G401.6 (cell line): ENCODE measurements at regions not wholly inside any gene's neighbourhood (a gene's known extent, or its start where the extent isn't known, plus 50 kb on each side); places are given as distances from the start of the nearest gene placed in this dataset.
"Not testable (repeated sequence)": the region's sequence is repeated elsewhere in the genome, so short reads cannot be mapped to it uniquely, and the experiment has no call there.

Experiments used
- FAIRE-seq: peaks from 2 replicates; lab custom pipeline; 2012; peaks lifted over from hg19 to GRCh38; lab: Jason Lieb, UNC

DNA sequence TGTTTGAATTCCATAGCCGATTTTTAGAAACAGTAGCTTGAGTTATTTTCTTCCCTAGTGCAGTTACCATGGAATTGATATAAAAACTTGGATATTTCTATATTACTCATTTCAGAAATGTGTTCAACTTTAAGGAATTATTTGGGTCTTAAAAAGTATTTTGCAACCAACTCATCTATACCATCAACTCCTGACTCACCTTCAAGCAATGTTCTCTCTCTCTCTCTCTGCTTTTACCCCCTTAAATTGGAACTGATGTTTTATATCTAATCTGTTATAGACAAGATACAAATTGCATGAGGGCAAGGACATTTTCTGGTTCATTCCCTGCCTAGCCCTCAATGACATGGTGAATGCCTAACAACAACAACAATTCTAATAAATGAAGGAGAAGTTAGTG lies 214.7 kb upstream of the NRIP1 start:
- no peak for FAIRE-seq

DNA sequence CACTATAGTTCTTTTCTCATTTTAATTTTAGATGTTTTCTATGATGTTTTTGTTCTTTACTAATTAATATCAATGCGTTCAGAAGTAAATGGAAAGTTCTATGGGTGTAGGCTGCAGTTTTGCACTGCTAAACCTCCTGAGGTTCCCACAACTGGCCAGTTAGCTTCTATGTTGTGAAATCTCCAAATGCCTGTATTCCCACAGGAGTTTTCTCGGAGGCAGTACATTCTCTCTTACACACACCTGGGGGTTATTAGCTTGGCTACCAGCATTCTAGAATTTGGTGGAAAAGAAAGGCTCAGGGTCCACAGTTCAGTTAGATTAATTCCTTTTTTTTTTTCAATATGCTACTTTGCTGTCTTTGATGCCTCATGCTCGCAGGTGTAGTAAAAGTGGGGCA lies 216.9 kb upstream of the NRIP1 start:
- FAIRE-seq, result no peak

DNA sequence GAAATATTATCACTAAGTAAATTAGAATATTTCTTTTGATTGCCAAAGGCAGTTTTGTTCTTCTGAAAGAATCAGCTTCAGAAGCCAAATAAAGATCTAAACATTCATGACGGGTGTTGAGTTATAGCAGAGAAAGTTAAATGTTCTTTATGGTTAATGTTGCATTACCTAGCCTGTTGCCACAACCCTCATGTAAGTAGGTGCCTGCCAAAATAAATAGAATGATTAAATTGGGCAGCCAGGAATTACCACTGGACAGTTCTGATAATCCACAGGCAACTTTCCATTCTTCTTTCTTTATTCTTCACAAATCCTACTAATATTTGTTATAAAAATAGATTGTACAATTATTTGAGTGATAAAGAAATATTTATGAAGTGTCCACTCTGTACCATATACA lies 217.9 kb upstream of the NRIP1 start:
- FAIRE-seq, result no peak

DNA sequence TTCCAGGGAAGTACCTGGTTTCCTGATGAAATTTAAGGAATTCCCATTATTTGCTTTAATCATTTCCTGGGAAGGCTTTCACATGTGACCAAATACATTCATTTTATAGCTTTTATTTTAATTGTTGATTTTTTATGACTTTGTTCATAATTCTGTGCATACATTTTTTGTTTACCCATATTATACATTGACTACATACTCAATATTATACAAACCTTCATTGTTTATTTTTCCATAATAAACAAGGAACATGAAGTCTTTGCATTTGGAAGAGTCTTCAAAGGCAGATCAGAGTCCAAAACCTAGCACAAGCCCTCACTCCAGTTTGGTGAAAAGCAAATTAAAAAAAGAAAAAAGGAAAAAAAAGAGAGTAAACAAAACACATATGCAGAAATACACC lies 218.3 kb upstream of the NRIP1 start:
- FAIRE-seq, result no peak

DNA sequence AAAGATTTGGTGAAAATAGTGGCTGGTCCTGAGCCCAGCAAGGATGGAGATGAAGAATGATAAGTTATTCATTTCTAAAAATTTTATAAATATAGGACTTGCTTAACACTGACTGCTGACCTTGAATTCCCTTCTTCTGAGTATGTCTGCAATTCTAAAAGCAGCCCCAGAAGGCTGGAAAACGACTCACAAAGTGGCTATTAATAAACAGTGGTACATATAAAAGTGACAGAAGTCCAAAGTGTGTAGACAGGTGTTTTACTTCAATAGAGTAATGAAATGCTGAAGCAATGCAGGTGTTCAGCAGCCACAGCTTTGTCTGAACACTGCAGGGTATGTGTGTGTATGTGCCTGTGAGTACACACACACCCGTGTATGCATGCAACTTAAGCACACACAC lies 219.0 kb upstream of the NRIP1 start:
- no peak for FAIRE-seq

DNA sequence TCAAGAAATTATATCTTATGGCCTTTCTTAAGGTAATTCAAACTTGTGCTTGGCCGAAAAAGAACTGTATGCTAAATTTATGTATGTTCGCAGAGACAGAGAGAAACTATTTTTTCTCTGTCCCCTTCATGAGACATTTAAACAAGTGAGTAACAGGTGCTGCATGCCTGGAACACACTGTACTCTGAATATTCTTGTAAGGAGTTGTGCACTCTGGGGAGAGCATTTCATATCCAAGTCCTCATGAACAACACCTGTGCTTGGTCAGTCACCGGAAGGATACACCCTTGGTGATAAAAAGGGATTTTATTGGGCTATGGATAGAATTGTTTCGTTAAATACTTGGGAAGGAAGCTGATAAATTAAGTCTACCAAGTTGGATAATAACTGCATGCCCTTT lies 220.8 kb upstream of the NRIP1 start:
- FAIRE-seq, result no peak

DNA sequence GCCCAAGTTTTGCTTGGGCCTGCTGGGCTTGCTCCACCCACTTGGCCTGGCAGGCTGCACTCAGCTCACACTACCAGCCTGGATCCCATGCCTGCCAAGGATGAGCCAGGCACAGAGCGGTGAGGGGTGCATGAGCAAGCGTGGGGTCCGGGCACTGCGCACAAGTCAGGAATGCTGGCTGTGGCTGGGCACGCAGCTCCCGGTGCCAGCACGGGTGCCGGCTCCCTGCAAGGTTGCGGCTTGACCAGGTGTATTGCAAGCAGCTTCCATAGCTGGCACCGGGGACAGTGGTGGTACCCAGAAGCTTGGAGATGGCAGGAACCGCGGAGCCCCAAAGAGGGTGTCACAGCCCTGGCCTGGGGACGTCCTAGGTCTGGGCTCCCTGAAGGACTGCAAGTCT lies 224.4 kb upstream of the NRIP1 start:
- FAIRE-seq, result no peak

DNA sequence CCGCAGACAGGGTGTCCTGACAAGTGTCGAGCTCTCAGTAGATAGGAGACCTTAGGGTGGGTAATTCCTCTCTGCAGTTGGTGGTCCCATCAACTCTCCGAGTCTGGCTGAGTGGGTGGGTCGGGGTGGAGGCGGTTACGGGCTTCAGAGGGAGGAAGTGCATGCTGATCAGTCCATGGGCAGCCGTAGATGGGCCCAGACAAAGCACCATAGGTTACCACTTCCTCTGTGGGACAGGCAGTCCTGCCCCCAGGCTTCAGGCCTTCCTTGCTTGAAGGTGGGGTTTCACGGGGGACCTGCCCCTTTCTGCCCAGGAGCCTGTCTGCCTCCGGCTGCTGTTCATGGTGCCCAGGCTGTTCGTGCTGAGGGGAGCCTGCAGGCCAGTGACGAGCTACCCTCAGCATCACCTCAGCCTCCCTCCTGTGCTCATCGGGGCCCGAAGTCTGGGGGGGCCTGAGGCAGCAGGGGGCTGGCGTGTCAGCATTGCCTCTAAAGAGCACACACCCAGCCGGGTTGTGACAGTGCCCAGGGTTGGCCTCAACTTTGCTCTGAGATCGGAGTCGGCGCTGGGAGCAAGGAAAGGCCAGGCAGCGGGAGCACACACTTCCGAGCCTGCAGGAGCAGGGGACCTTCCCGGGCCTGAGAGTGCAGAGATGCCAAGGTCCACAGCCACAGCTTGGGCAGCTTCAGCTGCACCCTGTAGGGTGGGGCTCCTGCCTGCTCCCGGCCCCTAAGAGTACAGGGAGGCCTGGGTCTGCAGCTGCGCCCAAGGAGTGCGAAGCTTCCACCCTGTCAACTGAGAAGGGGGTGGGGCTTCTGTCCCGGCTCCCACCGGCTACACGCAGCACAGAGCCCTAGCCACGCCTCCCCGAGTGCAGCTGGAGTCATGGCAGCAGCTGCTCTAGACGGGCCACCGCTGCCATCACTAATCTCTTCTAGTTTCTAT lies 225.4 kb upstream of the NRIP1 start:
- no peak for FAIRE-seq

DNA sequence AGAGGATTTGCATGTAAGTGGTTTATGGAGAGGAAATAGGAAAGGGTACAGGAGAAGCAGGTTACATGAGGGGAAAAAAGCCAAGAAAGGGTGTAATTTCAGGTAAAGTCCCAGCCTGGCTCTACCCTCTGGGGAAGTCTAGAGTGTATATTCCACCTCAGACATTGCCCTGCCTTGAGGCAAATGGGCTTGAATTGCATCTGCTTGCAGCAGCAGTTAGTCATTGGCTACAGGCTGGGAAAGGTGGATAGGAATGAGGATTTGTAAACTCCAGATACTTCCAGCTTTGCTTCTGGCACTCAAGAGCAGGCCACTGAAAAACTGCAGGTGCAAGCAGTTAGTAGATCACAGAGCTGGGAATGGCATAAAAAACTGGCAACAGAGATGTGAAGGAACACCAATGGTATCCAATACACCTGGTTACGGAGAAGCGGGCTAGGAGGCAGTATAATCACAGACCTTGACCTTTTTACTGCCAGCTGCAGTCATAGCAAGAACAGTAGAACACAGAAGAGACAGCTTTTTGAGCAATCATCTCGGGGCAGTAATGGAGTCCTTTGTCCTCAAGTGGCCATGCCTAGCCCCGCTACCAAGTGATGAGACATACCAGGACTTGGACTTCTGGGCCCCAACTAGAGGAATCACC lies 226.9 kb upstream of the NRIP1 start:
- no peak for FAIRE-seq

DNA sequence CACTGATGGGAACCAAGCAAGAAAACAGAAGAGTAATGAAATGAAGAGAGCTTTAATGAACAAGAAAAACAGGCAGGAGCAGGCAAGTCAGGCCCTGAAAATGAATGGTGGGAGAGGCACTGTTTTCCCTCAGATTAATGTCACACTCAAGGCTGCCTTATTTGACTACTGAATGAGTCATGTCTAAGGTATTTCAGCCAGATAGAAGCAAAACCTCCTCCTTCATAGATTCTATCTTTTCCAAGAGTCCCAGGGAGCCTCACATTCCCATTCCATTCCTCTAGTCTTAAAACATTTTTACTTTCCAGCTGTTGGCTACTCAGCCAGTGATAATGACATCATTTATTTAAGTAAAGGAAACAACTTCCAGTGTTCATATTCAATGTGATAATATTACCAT lies 228.4 kb upstream of the NRIP1 start:
- no peak for FAIRE-seq

DNA sequence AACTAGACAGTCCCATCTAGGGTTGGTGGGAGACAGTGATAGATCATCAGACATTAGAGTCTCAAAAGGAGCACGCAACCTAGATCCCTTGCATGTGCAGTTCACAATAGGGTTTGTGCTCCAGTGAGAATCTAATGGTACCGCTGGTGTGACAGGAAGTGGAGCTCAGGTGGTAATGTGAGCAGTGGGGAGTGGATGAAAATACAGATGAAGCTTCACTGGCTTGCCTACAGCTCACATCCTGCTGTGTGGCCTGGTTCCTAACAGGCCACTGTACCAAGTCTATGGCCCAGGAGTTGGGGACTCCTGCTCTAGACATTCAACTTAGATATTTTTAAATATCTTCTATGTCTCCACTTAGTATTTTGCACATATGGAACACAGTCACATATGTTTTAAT lies 231.1 kb upstream of the NRIP1 start:
- FAIRE-seq, result no peak

DNA sequence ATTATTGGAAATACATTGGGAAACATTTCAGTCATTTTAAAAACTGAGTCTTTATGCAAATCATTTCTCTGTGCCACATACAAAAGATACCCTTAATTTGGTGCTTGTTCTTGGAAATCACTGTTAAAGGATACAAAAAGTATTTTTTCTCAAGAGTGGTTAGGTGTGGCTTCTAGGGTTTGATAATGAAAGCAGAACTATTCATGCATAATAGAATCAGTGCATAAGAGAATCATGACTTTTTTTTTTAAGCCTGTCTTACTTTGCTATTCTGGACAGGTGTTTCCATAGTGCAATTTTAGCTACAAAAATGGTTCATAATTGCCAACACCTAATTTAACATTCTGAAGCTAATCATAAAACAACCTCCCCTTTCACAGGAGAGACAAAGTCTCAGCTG lies 233.0 kb upstream of the NRIP1 start:
- FAIRE-seq, result no peak

DNA sequence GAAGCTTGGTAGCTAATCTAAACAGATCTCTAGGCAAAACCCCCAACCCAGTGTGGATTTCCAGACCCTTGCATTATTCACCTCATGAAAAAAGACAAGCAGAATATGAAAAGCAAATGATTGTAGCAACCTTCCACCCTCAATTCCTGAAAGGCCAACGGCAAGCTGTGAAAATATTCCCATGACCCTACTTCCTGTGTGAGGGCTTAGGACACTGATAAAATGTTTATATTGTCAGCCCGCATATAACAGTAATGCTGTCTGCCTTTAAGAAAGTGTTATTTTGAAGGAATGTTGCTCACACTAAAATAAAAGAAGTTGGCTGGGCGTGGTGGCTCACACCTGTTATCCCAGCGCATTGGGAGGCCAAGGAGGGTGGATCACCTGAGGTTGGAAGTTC lies 233.5 kb upstream of the NRIP1 start:
- FAIRE-seq, result no peak

DNA sequence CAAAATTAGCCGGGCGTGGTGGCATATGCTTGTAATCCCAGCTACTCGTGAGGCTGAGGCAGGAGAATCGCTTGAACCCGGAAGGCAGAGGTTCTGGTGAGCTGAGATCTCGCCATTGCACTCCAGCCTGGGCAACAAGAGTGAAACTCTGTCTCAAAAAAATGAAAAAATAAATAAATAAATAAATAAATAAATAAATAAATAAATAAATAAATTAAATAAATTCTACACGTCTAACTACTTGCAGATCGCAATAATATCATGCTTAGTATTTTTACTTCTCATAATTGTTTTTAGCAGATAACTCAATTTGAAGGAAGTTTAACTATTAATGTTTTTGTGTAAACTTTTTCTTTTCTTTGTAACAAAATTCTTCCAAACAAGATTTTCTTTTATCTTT lies 234.0 kb upstream of the NRIP1 start:
- FAIRE-seq, result not testable (repeated sequence)

DNA sequence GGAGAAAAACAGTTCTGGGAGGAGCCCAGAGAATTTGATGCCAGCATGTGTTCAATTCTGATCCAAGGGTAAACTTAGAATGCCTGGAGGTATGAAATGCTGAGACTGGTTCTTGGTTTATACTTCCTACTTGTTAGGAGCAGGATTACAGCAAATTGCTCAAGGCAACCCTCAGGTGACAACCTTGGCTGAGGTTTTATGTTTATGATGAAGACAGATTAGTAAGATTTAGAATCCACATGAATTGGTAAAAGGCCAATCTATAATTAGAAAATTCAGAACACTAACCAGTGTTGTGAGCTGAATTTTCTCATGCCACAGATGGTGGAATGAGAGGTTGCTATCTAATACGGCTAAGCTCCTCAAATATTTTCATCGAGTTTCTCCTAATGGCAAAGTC lies 235.3 kb upstream of the NRIP1 start:
- FAIRE-seq, result no peak

DNA sequence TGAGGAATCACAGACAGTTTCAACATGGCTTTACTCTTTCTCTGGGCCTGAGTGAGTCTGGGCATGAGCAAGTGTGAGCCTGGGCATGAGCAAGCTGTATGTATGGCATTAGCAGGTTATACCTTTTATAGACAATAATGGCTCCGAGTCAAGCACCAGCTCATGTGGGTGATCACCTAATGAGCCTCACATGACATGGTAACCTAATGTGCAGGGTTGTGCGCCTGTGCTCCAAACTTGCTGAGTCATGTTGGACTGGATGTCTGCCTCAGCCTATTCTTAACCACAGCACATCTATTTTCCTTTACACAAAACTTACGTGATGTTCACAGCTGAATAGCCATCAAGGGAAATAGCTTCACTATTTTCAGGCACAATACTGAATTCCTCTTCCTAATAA lies 236.2 kb upstream of the NRIP1 start:
- no peak for FAIRE-seq

DNA sequence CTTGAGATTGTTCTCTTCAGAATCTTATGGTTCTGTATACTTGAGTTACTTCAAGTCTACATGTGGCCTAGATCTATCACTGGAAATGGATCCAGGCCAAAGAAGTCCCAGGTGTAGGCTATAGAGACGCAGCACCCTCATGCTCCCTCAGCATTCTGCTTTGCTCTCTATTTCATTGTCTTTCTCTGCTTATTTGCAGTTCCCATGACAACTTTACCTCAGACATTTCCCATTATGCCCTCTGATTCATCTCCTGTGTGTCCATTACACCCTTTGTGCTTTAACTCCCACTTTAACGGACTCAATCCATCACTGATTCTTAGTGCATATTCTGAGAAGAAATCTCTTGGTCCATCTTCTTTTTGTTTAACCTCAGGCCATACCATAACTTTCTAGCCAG lies 236.9 kb upstream of the NRIP1 start:
- FAIRE-seq, result no peak

DNA sequence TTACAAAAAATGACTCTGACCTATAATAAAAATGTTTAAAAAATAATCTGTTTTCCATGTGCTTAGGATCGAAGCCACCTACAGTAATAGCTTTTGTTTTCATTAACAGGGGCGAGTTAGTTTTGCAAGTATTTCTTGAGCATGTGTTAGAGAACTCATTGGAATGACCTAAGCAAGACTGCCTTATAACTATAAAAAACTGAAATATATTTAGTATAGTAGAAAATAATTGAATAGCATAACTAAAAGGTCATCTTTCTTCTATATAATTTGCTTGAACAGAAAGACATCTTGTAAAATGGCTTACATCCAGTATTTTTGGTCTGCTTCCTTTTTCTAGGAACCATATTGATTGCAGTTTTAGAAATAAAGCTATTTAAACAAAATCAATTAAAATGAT lies 241.5 kb upstream of the NRIP1 start:
- no peak for FAIRE-seq

DNA sequence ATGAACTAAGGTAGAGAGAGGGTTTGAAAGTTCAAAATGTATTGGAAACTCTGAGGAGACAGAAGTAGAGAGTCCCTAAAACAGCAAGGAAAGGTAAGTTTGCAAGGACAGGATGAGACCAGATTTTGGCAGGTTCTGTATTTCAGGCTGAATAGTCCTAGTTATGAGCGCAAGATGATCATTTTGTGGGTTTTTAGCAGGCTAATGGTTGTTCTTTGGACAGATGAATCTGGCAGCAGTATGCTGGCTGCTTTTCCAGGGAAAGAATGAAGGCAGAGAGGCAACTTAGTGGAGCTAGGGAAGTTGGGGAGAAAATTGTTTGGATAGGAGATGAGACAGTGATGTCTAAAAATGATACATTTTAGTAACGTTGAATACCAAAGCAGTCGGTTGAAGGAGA lies 243.5 kb upstream of the NRIP1 start:
- no peak for FAIRE-seq

DNA sequence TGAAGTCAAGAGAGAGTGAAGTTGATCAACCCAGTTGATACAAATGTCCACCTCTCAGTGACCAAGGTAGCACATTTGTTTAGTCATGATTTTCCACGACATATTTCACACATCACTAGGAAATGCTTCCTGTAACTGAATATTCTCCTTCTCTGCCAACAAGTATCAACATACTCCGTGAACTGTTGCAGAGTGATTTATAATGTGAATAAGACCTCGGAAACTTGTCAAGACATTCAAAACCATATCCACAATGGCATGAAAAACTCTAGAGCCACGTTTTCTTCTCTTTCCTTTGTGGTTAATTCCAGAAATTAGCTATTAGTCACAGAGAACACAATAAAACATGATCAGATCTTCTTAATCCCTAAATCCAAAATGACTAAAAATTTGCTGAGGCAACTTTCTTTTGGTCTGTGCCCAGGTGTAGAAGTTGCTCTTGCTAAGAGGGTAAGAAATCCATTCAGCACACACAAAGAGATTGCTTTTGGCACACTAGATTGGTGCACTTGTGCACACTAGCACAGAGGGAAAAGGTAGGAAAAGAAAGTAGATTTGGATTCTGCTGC lies 244.3 kb upstream of the NRIP1 start:
- no peak for FAIRE-seq

DNA sequence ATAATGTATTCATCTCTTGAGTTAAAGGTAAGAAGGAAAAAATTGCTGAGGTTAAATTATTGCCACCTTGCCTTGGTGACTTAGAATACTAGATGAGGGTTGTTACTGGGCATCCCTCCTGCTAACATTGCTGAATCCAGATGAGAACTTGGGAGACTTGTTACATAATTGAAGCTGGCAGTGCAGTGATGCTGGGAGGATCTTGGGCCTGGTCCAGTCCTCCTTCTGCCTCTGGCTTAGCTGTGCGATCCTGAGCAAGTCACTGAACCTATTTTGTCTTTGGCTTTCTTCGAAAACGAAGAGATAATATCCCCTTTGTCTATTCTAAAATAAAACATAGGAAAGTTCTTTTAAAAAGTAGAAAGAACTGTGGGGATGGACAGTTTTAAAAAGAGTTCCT lies 244.9 kb upstream of the NRIP1 start:
- FAIRE-seq, result no peak

DNA sequence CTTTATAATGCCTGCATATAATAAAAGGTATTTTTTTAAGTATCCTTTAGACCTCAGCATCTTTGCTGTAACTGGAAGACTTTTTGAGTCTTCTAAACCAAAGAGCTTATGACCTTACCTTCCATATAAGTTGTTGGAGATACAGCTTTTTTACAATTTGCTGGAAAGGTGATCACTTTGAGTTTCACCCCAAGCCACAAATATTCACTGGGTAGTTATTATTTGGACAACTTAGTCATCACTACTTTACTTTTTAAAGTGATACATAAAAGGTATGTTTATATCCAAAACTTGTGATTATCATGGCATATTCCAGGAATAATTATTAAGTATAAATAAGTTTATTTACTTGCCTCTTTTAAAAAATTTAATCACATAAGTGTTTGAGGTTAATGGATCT lies 246.7 kb upstream of the NRIP1 start:
- FAIRE-seq, result no peak

DNA sequence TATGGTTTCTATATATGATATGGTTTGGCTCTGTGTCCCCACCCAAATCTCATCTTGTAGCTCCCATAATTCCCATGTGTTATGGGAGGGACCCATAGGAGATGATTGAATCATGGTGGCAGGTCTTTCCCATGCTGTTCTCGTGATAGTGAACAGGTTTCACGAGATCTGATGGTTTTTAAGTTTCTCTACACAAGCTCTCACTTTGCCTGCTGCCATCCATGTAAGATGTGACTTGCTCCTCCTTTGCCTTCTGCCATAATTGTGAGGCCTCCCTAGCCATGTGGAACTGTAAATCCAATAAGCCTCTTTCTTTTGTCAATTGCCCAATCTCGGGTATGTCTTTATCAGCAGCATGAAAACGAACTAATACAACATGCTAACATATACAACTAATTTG lies 252.2 kb upstream of the NRIP1 start:
- FAIRE-seq, result not testable (repeated sequence)

DNA sequence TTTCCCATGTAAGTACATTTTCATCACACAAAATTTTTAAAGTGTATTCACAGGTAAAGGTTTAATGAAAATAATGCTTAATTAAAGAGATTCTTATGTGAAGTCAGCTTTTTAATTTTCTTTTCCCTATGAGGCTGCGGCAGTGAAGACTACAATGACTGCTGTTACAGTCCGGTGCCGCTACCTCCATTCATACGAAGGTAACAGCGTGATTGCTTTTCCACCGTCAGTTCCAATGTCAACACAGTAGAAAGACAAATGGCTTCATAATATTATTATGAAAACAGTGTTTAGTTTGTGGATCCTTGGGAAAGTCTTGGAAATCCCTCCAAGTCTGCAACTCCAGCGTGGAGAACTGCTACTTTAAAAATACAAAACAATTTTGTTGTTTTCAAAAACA lies 254.9 kb upstream of the NRIP1 start:
- FAIRE-seq, result no peak
